ENCODE measurements at regions not wholly inside any gene's neighbourhood (a gene's known extent, or its start where the extent isn't known, plus 50 kb on each side); places are given as distances from the start of the nearest gene placed in this dataset.
"Not testable (repeated sequence)": the region's sequence is repeated elsewhere in the genome, so short reads cannot be mapped to it uniquely, and the experiment has no call there.

GRCh38 chr22:11253000-11253511, 4274.9 kb upstream of the OR11H1 start:
- peak; percentile 31 for DNase-seq (ENCODE audit: low spot score)

- DNase-seq (ENCODE audit: low spot score): not testable (repeated sequence)
These were observed 4257.0 kb upstream of the OR11H1 start for GRCh38 chr22:11270981-11271380.

GRCh38 chr22:11285116-11285838, 4242.7 kb upstream of the OR11H1 start:
- peak; percentile 54 for DNase-seq (ENCODE audit: low spot score)

- not testable (repeated sequence) for DNase-seq (ENCODE audit: low spot score)
These were observed 4242.2 kb upstream of the OR11H1 start for GRCh38 chr22:11285839-11286205.

GRCh38 chr22:11288246-11289220, 4239.5 kb upstream of the OR11H1 start:
- not testable (repeated sequence) for DNase-seq (ENCODE audit: low spot score)

GRCh38 chr22:11298126-11298893, 4229.7 kb upstream of the OR11H1 start:
- DNase-seq (ENCODE audit: low spot score): not testable (repeated sequence)

- DNase-seq (ENCODE audit: low spot score): not testable (repeated sequence)
These were observed 4225.6 kb upstream of the OR11H1 start for GRCh38 chr22:11302427-11302826.

GRCh38 chr22:11302904-11303303, 4225.1 kb upstream of the OR11H1 start:
- not testable (repeated sequence) for DNase-seq (ENCODE audit: low spot score)

- not testable (repeated sequence) for DNase-seq (ENCODE audit: low spot score)
These were observed 4222.8 kb upstream of the OR11H1 start for GRCh38 chr22:11305179-11305578.

GRCh38 chr22:11306933-11307518, 4221.0 kb upstream of the OR11H1 start:
- not testable (repeated sequence) for DNase-seq (ENCODE audit: low spot score)

- DNase-seq (ENCODE audit: low spot score): peak; percentile 57
These were observed 4220.0 kb upstream of the OR11H1 start for GRCh38 chr22:11307998-11308397.

- not testable (repeated sequence) for DNase-seq (ENCODE audit: low spot score)
These were observed 4218.2 kb upstream of the OR11H1 start for GRCh38 chr22:11309777-11310176.

- DNase-seq (ENCODE audit: low spot score): not testable (repeated sequence)
These were observed 4217.3 kb upstream of the OR11H1 start for GRCh38 chr22:11310647-11311046.

GRCh38 chr22:11312640-11313039, 4215.4 kb upstream of the OR11H1 start:
- DNase-seq (ENCODE audit: low spot score): peak; percentile 53

GRCh38 chr22:11313040-11313759, 4214.8 kb upstream of the OR11H1 start:
- DNase-seq (ENCODE audit: low spot score): peak; percentile 15

GRCh38 chr22:11318633-11319032, 4209.4 kb upstream of the OR11H1 start:
- DNase-seq (ENCODE audit: low spot score): peak; percentile 23

- DNase-seq (ENCODE audit: low spot score): peak; percentile 31
These were observed 4203.5 kb upstream of the OR11H1 start for GRCh38 chr22:11324439-11325037.

GRCh38 chr22:11325767-11326166, 4202.2 kb upstream of the OR11H1 start:
- peak; percentile 26 for DNase-seq (ENCODE audit: low spot score)

GRCh38 chr22:11341387-11342068, 4186.5 kb upstream of the OR11H1 start:
- not testable (repeated sequence) for DNase-seq (ENCODE audit: low spot score)

- not testable (repeated sequence) for DNase-seq (ENCODE audit: low spot score)
These were observed 4176.8 kb upstream of the OR11H1 start for GRCh38 chr22:11351181-11351580.
